ENCODE measurements at regions not wholly inside any gene's neighbourhood (a gene's known extent, or its start where the extent isn't known, plus 50 kb on each side); places are given as distances from the start of the nearest gene placed in this dataset.

DNA sequence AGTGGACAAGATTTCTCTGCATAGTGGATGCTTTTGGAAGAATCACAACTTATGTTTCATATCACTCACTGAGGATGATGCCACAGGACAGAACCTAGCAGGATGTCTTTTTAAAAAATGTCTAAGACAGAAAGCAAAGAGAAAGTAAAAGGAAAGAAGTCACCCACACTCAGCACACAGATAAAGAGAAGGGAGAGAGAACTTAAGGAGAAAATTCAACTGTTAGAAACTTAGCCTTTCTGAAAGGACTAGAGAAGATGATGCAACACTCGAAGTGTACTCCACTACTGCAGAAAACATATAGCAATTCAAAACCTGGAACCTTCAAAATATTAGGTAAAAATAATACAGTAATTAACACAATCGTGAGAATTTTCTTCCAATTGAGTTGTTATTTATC lies 52.8 kb upstream of the STK26 start:
- no peak for TF ChIP-seq POLR2A (IDR thresholded peaks at IDR 0.05; ENCODE audit: low read depth)
- TF ChIP-seq CTCF (IDR thresholded peaks at IDR 0.05) = no peak
- no peak for TF ChIP-seq POLR2AphosphoS5 (IDR thresholded peaks at IDR 0.05)
- TF ChIP-seq EP300 (IDR thresholded peaks at IDR 0.05) = no peak
